NB4 (cell line): ENCODE measurements at regions not wholly inside any gene's neighbourhood (a gene's known extent, or its start where the extent isn't known, plus 50 kb on each side); places are given as distances from the start of the nearest gene placed in this dataset.

ENCODE experiments used
- DNase-seq: peaks from one replicate; pipeline ENCODE4 v3.0.0; 2010; ENCODE audit warnings: low read depth
- H3K4me3 ChIP-seq: one replicate; pipeline ENCODE4 v1.5.1; 2011; ENCODE audit warnings: mild to moderate bottlenecking, low read depth, low read length, moderate library complexity
- CTCF ChIP-seq: IDR thresholded peaks from one replicate; pipeline ENCODE4 v1.5.1; 2012; ENCODE audit warnings: low read depth, low read length
- MYC ChIP-seq: IDR thresholded peaks from 2 replicates; pipeline ENCODE4 v1.6.1; 2011; ENCODE audit warnings: low read depth, low read length
- POLR2A ChIP-seq: IDR thresholded peaks from 2 replicates; pipeline ENCODE4 v1.6.1; 2011; ENCODE audit warnings: mild to moderate bottlenecking; ENCODE audit not compliant: insufficient read length; ENCODE audit errors: extremely low read depth
- TF ChIP-seq, protein P1 (sequence below): IDR thresholded peaks from 2 replicates; pipeline ENCODE4 v1.6.1; 2011; ENCODE audit warnings: low read depth, low read length

DNA sequence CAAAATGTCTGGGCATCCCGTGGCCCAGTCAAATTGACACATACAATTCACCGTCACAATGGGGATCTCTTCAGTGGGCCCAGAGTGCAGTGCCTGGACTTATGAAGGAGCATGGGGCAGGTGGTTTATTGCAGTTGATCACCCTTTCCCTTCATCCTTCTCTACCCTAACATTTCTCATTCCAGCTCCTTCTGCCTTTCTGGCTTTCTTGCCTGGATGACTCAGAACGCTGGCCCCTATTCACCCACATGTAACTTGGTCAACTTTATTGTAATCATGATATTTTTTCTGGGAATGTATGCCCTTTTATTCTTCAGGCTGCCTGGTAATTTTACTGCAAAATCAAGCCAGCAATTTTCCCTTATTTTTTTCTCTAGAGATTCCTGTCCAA, 179.9 kb upstream of the DTNBP1 start:
- no peak overlapping the region for H3K4me3 ChIP-seq
- TF ChIP-seq POLR2A: no peak
- no peak for TF ChIP-seq CTCF
- TF ChIP-seq MYC: no peak
- TF ChIP-seq, protein P1, sequence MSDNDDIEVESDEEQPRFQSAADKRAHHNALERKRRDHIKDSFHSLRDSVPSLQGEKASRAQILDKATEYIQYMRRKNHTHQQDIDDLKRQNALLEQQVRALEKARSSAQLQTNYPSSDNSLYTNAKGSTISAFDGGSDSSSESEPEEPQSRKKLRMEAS: no peak
- no peak for DNase-seq

- DNase-seq: no peak
- no peak overlapping the region for H3K4me3 ChIP-seq
- TF ChIP-seq, protein P1: no peak
- no peak for TF ChIP-seq POLR2A
- TF ChIP-seq MYC: no peak
- TF ChIP-seq CTCF: no peak
Measured at GRCh38 chr6:15841937-15842726, 179.3 kb upstream of the DTNBP1 start.

GRCh38 chr6:15839969-15840541, 177.2 kb upstream of the DTNBP1 start:
- no peak for DNase-seq
- no peak overlapping the region for H3K4me3 ChIP-seq
- TF ChIP-seq CTCF (no peak), MYC (no peak), POLR2A (no peak)
- TF ChIP-seq, protein P1: no peak

DNA sequence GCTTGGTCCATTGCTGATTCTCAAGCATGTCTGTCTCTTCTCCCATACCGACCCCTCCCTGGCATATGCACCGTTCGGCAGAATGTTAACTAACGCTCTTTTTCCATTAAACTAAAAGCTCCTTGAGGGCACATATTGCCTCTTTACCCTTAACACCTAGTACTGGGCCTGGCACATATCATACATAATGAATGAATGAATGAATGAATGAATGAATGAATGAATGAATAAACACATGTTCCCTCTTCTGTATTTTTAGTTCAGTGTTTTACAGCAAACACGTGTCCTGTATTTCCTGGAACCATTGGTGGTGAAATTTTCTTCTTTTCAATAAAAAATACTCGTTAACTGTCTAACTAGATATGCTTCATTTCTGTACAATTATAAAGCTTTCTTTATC, 174.4 kb upstream of the DTNBP1 start:
- H3K4me3 ChIP-seq: no peak overlapping the region
- TF ChIP-seq, protein P1: no peak
- TF ChIP-seq MYC (no peak), CTCF (no peak), POLR2A (no peak)
- DNase-seq: no peak

GRCh38 chr6:15832841-15833240, 170.0 kb upstream of the DTNBP1 start:
- DNase-seq: no peak
- TF ChIP-seq, protein P1: no peak
- no peak for TF ChIP-seq POLR2A
- TF ChIP-seq MYC: no peak
- no peak for TF ChIP-seq CTCF
- H3K4me3 ChIP-seq: no peak overlapping the region
